Activated CD8-positive, alpha-beta T cell treated with anti-CD3 and anti-CD28 coated beads for 36 hours (primary cell): ENCODE measurements at regions not wholly inside any gene's neighbourhood (a gene's known extent, or its start where the extent isn't known, plus 50 kb on each side); places are given as distances from the start of the nearest gene placed in this dataset.

ENCODE experiments used
- ATAC-seq: fragments of 200-7000 bp; cut with Tn5 transposase; one replicate; pipeline ENCODE4 v1.10.0; 2021; ENCODE audit warnings: mild to moderate bottlenecking, moderate library complexity
- CTCF ChIA-PET: fragments of 350-600 bp; sonication (Branson Sonifier 250); formaldehyde crosslinking; loops from one replicate; lab custom pipeline; 2021; ENCODE audit warnings: antibody characterized with exemption; lab: Charles Lee
- POLR2A ChIA-PET: fragments of 350-600 bp; sonication (Branson Sonifier 250); formaldehyde crosslinking; loops from one replicate; lab custom pipeline; 2021; ENCODE audit warnings: antibody characterized with exemption; lab: Charles Lee
- DNase-seq: peaks from one replicate; pipeline ENCODE4 v3.0.0-alpha.2; 2020
- H3K27ac Mint-ChIP-seq: one replicate; pipeline ENCODE4 v1.8.0; 2021; ENCODE audit warnings: mild to moderate bottlenecking, mixed read lengths
- H3K27me3 Mint-ChIP-seq: one replicate; pipeline ENCODE4 v1.8.0; 2021; ENCODE audit warnings: mixed read lengths
- H3K36me3 Mint-ChIP-seq: one replicate; pipeline ENCODE4 v1.8.0; 2021; ENCODE audit warnings: low read depth, mixed read lengths
- H3K4me1 Mint-ChIP-seq: one replicate; pipeline ENCODE4 v1.8.0; 2021; ENCODE audit warnings: low read depth, mixed read lengths
- H3K4me3 Mint-ChIP-seq: one replicate; pipeline ENCODE4 v1.8.0; 2021; ENCODE audit warnings: mild to moderate bottlenecking, moderate library complexity, mixed read lengths
- H3K9me3 Mint-ChIP-seq: one replicate; pipeline ENCODE4 v1.8.0; 2021; ENCODE audit warnings: mixed read lengths
- CTCF ChIP-seq: fragments of 200-600 bp; IDR thresholded peaks from one replicate; pipeline ENCODE4 v1.8.0; 2022; ENCODE audit warnings: antibody characterized with exemption, mild to moderate bottlenecking
- intact Hi-C: fragments of 100-400 bp; cut with micrococcal nuclease; formaldehyde crosslinking; loops from one replicate; pipeline ENCODE4 v1.10.0; 2022

- H3K27me3 Mint-ChIP-seq, result no peaks in the 10 kb centered on the region
- CTCF ChIA-PET, result no interaction called here
- H3K4me3 Mint-ChIP-seq, result no peak overlapping the region
Observed at GRCh38 chr4:31169846-31170245, 449.7 kb downstream of the PCDH7 start.

DNA sequence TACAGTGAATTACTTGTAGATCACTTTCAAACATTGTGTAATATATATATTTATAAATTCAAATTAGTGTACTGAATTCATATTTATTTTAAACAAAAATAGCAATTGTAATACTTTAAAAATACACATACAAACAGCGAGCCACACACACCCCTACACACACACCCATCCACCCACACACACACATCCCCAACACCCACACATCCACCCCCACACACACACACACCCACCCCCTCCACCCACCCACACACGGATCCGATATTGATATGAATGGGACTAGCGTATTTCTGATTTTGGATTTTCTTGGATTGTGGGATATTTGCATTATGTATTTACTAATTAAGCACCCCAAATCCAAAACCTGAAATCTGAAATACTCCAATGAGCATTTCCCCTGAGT is 451.2 kb downstream of the PCDH7 start:
- TF ChIP-seq CTCF, result no peak

More at GRCh38 chr4:31169846-31170245, 449.7 kb downstream of the PCDH7 start:
- POLR2A ChIA-PET, result no interaction called here
- no peak for DNase-seq
- Mint-ChIP-seq H3K9me3 (peaks cover 8% of the 10 kb centered on the region), H3K4me1 (no peaks in the 10 kb centered on the region), H3K36me3 (no peaks in the 10 kb centered on the region), H3K27ac (no peak overlapping the region)
- intact Hi-C loops, result no loop called here
- no peak for ATAC-seq
- TF ChIP-seq CTCF, result no peak

GRCh38 chr4:31175242-31175910 is 455.2 kb downstream of the PCDH7 start:
- H3K4me3 Mint-ChIP-seq, result no peak overlapping the region
- no peak for ATAC-seq
- CTCF ChIA-PET, result no interaction called here

More for the DNA sequence above, 451.2 kb downstream of the PCDH7 start:
- ATAC-seq, result no peak
- H3K27me3 Mint-ChIP-seq, result no peaks in the 10 kb centered on the region
- H3K4me1 Mint-ChIP-seq, result no peaks in the 10 kb centered on the region
- ChIA-PET CTCF (no interaction called here), POLR2A (no interaction called here)
- no peak for DNase-seq
- intact Hi-C loops, result no loop called here
- peaks cover 8% of the 10 kb centered on the region for H3K9me3 Mint-ChIP-seq
- no peak overlapping the region for H3K27ac Mint-ChIP-seq
- no peaks in the 10 kb centered on the region for H3K36me3 Mint-ChIP-seq
- no peak overlapping the region for H3K4me3 Mint-ChIP-seq

DNA sequence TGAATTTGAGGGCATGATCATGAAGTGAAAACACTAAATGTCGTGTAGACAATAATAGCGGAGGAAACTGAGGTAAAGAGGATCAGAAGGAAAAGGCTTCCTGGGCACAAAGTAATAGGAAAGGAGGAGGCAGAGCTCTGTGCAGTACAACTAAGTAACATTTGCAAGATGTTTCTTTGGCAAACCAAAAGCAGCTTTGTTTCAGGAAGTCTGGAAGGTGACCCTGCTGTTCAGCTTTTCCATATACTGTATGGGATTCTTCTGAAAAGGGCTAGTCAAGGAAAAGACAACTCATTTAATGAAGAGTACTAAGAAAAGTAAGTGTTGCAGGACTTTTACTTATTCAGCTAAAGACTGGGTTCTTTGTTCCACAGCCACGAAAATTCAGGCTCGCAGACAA is 463.1 kb downstream of the PCDH7 start:
- intact Hi-C loops, result no loop called here
- Mint-ChIP-seq H3K4me3 (no peak overlapping the region), H3K27me3 (no peaks in the 10 kb centered on the region), H3K27ac (no peak overlapping the region), H3K36me3 (no peaks in the 10 kb centered on the region), H3K4me1 (no peaks in the 10 kb centered on the region), H3K9me3 (peaks cover 6% of the 10 kb centered on the region)
- no peak for TF ChIP-seq CTCF
- ChIA-PET POLR2A (no interaction called here), CTCF (no interaction called here)
- no peak for ATAC-seq
- no peak for DNase-seq

More at GRCh38 chr4:31175242-31175910, 455.2 kb downstream of the PCDH7 start:
- POLR2A ChIA-PET, result no interaction called here
- no peak for TF ChIP-seq CTCF
- peaks cover 3% of the 10 kb centered on the region for H3K9me3 Mint-ChIP-seq
- H3K4me1 Mint-ChIP-seq, result no peaks in the 10 kb centered on the region
- intact Hi-C loops, result no loop called here
- H3K36me3 Mint-ChIP-seq, result no peaks in the 10 kb centered on the region
- no peak overlapping the region for H3K27ac Mint-ChIP-seq
- no peaks in the 10 kb centered on the region for H3K27me3 Mint-ChIP-seq
- DNase-seq, result no peak

DNA sequence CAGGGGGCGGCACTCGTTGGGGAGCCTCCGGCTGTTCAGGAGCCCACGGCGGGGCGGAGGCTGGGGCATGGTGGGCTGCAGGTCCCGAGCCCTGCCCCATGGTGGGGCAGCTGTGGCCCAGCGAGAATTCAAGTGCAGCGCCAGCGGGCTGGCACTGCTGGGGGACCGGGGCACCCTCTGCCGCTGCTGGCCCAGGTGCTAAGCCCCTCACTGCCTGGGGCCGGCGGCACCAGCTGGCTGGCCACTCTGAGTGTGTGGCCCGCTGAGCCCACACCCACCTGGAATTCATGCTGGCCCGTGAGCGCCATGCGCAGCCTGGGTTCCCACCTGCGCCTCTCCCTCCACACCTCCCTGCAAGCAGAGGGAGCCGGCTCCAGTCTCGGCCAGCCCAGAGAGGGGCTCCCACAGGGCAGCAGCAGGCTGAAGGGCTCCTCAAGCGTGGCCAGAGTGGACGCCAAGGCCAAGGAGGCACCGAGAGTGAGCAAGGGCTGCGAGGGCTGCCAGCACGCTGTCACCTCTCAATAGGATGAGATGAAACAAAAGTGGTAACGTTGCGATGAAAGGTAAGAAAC is 464.9 kb downstream of the PCDH7 start:
- POLR2A ChIA-PET, result no interaction called here
- Mint-ChIP-seq H3K27me3 (no peaks in the 10 kb centered on the region), H3K27ac (no peak overlapping the region), H3K4me1 (no peaks in the 10 kb centered on the region), H3K9me3 (peaks cover 7% of the 10 kb centered on the region), H3K4me3 (no peak overlapping the region), H3K36me3 (no peaks in the 10 kb centered on the region)
- DNase-seq, result no peak
- no peak for ATAC-seq
- no peak for TF ChIP-seq CTCF
- intact Hi-C loops, result no loop called here
- CTCF ChIA-PET, result no interaction called here
